ENCODE measurements at regions not wholly inside any gene's neighbourhood (a gene's known extent, or its start where the extent isn't known, plus 50 kb on each side); places are given as distances from the start of the nearest gene placed in this dataset. TPM values are rescaled to one million over a fixed set of nuclear protein-coding genes. Genes with fewer than 3 reads are reported as not detected.

- no peaks in the 10 kb centered on the region for H3K9me3 ChIP-seq (replicated peaks; ENCODE audit: low read length)
- H3K4me1 ChIP-seq (ENCODE audit: control insufficient read depth, insufficient read depth, low read length) = no peaks in the 10 kb centered on the region
- H3K36me3 ChIP-seq (ENCODE audit: insufficient read depth, low read length) = no peaks in the 10 kb centered on the region
- no peak overlapping the region for H3K9ac ChIP-seq (ENCODE audit: low read depth, low read length)
- H3K27me3 ChIP-seq (ENCODE audit: control insufficient read depth, insufficient read depth, low read length) = no peaks in the 10 kb centered on the region
- H3K4me3 ChIP-seq (ENCODE audit: low read length) = no peak overlapping the region
- H3K4me2 ChIP-seq (ENCODE audit: low read length) = no peak overlapping the region
Observed at GRCh38 chr10:123611243-123611642, 54.9 kb upstream of the GPR26 start.

GRCh38 chr10:123611876-123612275 is 54.3 kb upstream of the GPR26 start:
- no peak overlapping the region for H3K4me2 ChIP-seq (ENCODE audit: low read length)
- no peaks in the 10 kb centered on the region for H3K27me3 ChIP-seq (ENCODE audit: control insufficient read depth, insufficient read depth, low read length)
- no peaks in the 10 kb centered on the region for H3K9me3 ChIP-seq (replicated peaks; ENCODE audit: low read length)
- no peak overlapping the region for H3K4me3 ChIP-seq (ENCODE audit: low read length)
- H3K4me1 ChIP-seq (ENCODE audit: control insufficient read depth, insufficient read depth, low read length) = no peaks in the 10 kb centered on the region
- no peaks in the 10 kb centered on the region for H3K36me3 ChIP-seq (ENCODE audit: insufficient read depth, low read length)
- H3K9ac ChIP-seq (ENCODE audit: low read depth, low read length) = no peak overlapping the region

GRCh38 chr10:123613346-123613850 is 52.8 kb upstream of the GPR26 start:
- H3K4me1 ChIP-seq (ENCODE audit: control insufficient read depth, insufficient read depth, low read length) = no peaks in the 10 kb centered on the region
- no peaks in the 10 kb centered on the region for H3K27me3 ChIP-seq (ENCODE audit: control insufficient read depth, insufficient read depth, low read length)
- H3K9me3 ChIP-seq (replicated peaks; ENCODE audit: low read length) = no peaks in the 10 kb centered on the region
- no peaks in the 10 kb centered on the region for H3K36me3 ChIP-seq (ENCODE audit: insufficient read depth, low read length)
- H3K9ac ChIP-seq (ENCODE audit: low read depth, low read length) = no peak overlapping the region
- H3K4me2 ChIP-seq (ENCODE audit: low read length) = no peak overlapping the region
- no peak overlapping the region for H3K4me3 ChIP-seq (ENCODE audit: low read length)

GRCh38 chr10:123614888-123615287 is 51.3 kb upstream of the GPR26 start:
- no peak overlapping the region for H3K9ac ChIP-seq (ENCODE audit: low read depth, low read length)
- H3K36me3 ChIP-seq (ENCODE audit: insufficient read depth, low read length) = no peaks in the 10 kb centered on the region
- H3K27me3 ChIP-seq (ENCODE audit: control insufficient read depth, insufficient read depth, low read length) = no peaks in the 10 kb centered on the region
- H3K9me3 ChIP-seq (replicated peaks; ENCODE audit: low read length) = peaks cover 7% of the 10 kb centered on the region
- no peak overlapping the region for H3K4me2 ChIP-seq (ENCODE audit: low read length)
- H3K4me1 ChIP-seq (ENCODE audit: control insufficient read depth, insufficient read depth, low read length) = no peaks in the 10 kb centered on the region
- no peak overlapping the region for H3K4me3 ChIP-seq (ENCODE audit: low read length)

Small RNA genes in the stretch of these regions (small RNA-seq; reads per million reads assigned to genes)
- gene AL160290.3 = not detected
